ENCODE measurements at regions not wholly inside any gene's neighbourhood (a gene's known extent, or its start where the extent isn't known, plus 50 kb on each side); places are given as distances from the start of the nearest gene placed in this dataset.

DNA sequence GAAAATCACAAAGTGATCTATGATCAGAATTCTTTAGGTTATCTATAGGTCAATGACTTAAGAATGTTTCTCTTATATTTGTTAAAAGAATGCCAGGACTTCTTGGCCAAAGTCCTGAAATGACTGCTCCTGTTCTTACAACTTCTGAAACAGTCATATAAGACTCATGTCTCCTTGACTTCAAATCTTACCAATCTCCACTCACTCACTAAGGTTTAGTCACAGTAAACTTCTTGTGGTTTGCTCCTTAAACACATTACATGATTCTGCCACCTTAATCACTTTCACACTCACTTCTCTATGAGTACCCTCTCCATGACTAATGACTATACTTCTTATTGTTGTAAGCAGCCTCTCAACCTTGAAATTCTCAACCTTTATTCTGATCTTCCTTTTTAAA, 648.7 kb upstream of the CCDC179 start:
- no peak for TF ChIP-seq CTCF (conservative IDR thresholded peaks at IDR 0.05; ENCODE audit: low read depth, low read length)
- TF ChIP-seq EZH2 (IDR thresholded peaks at IDR 0.05; ENCODE audit: borderline replicate concordance, low read depth, low read length, poor library complexity, severe bottlenecking), result no peak
